SK-N-SH (cell line): ENCODE measurements at regions not wholly inside any gene's neighbourhood (a gene's known extent, or its start where the extent isn't known, plus 50 kb on each side); places are given as distances from the start of the nearest gene placed in this dataset.

ENCODE experiments used
- CHD2 ChIP-seq: fragments of 150-350 bp; IDR thresholded peaks from 2 replicates; pipeline ENCODE4 v1.6.1; 2018; ENCODE audit warnings: low read length; ENCODE audit not compliant: partially characterized antibody
- EP300 ChIP-seq, 2 experiments: IDR thresholded peaks; 2 replicates each; pipeline versions ENCODE4 v1.4.0 to v1.6.1; 2012; ENCODE audit warnings: borderline replicate concordance in 1 of 2, low read depth in 1 of 2, low read length in 1 of 2
- FOXM1 ChIP-seq: IDR thresholded peaks from 2 replicates; pipeline ENCODE4 v1.4.0; 2012; ENCODE audit warnings: low read depth, mild to moderate bottlenecking
- JUND ChIP-seq: IDR thresholded peaks from 2 replicates; pipeline ENCODE4 v1.4.0; 2012
- NRF1 ChIP-seq: IDR thresholded peaks from 2 replicates; pipeline ENCODE4 v1.6.1; 2012; ENCODE audit warnings: low read depth, mild to moderate bottlenecking, low read length
- POLR2AphosphoS5 ChIP-seq: IDR thresholded peaks from 2 replicates; pipeline ENCODE4 v1.6.1; 2012; ENCODE audit warnings: low read depth, low read length
- REST ChIP-seq: IDR thresholded peaks from 2 replicates; pipeline ENCODE4 v1.6.1; 2012; ENCODE audit warnings: mild to moderate bottlenecking, low read depth, low read length, moderate library complexity
- RXRA ChIP-seq: IDR thresholded peaks from 2 replicates; pipeline ENCODE4 v1.4.0; 2012; ENCODE audit warnings: low read depth, mild to moderate bottlenecking, borderline replicate concordance
- TAF1 ChIP-seq: IDR thresholded peaks from 2 replicates; pipeline ENCODE4 v1.6.1; 2012; ENCODE audit warnings: low read depth, mild to moderate bottlenecking, low read length, moderate library complexity, borderline replicate concordance
- TF ChIP-seq, protein P1 (sequence below): fragments of 150-350 bp; IDR thresholded peaks from 2 replicates; pipeline ENCODE4 v1.6.1; 2017; ENCODE audit warnings: antibody characterized with exemption, low read length, low read depth, borderline replicate concordance
- TF ChIP-seq, protein P2 (sequence below): IDR thresholded peaks from 2 replicates; pipeline ENCODE4 v1.4.0; 2012; ENCODE audit warnings: low read depth, borderline replicate concordance
- TF ChIP-seq, protein P3 (sequence below): fragments of 200-600 bp; sonication (generic); IDR thresholded peaks from 2 replicates; pipeline ENCODE4 v1.6.1; 2017; ENCODE audit warnings: antibody characterized with exemption, mild to moderate bottlenecking, moderate library complexity
- TF ChIP-seq, protein P4 (sequence below): IDR thresholded peaks from 2 replicates; pipeline ENCODE4; 2012

DNA sequence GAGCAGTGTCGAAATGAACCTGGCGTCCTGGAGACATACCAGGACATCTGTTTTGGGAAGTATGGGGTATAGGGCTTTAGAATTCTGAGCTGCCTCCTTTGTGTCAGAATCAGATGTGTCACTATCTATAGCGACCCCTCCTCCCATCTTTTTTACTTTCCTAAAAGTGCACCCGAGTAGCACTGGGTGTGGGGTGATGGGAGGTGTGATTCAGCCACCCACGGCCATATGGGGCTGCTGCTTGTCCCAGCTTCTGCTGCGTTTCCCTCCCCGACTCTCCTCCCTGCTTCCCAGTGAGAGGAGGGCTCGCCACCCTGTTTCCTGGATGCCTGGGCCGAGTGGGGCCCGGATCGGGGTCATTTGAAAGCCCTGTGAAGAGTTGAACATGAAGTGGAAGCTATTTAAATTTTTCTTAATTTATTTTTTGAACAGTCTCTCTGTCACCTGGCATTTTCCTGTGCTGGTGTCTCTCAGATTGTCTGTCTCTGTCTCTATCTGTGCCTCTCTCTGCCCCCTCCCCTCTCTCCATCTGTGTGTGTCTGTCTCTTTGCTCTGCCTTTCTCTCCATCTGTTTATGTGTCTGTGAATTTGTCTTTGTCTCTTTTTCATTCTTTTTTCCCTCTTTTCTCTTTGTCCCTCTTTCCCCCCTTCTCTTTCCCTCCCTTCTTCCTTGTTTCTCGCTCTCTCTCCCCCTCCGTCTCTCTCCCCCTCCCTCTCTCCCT, 638.8 kb upstream of the EEF2KMT start:
- TF ChIP-seq JUND (no peak), REST (no peak), POLR2AphosphoS5 (no peak), CHD2 (no peak), NRF1 (no peak), TAF1 (no peak), EP300 (IDR thresholded peaks at IDR 0.05; ENCODE audit: borderline replicate concordance in 1 of 2, low read depth in 1 of 2, low read length in 1 of 2) (no peak), RXRA (no peak), FOXM1 (no peak)
- TF ChIP-seq, protein P1, sequence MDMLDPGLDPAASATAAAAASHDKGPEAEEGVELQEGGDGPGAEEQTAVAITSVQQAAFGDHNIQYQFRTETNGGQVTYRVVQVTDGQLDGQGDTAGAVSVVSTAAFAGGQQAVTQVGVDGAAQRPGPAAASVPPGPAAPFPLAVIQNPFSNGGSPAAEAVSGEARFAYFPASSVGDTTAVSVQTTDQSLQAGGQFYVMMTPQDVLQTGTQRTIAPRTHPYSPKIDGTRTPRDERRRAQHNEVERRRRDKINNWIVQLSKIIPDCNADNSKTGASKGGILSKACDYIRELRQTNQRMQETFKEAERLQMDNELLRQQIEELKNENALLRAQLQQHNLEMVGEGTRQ, result no peak
- TF ChIP-seq, protein P2, sequence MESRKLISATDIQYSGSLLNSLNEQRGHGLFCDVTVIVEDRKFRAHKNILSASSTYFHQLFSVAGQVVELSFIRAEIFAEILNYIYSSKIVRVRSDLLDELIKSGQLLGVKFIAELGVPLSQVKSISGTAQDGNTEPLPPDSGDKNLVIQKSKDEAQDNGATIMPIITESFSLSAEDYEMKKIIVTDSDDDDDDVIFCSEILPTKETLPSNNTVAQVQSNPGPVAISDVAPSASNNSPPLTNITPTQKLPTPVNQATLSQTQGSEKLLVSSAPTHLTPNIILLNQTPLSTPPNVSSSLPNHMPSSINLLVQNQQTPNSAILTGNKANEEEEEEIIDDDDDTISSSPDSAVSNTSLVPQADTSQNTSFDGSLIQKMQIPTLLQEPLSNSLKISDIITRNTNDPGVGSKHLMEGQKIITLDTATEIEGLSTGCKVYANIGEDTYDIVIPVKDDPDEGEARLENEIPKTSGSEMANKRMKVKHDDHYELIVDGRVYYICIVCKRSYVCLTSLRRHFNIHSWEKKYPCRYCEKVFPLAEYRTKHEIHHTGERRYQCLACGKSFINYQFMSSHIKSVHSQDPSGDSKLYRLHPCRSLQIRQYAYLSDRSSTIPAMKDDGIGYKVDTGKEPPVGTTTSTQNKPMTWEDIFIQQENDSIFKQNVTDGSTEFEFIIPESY, result no peak
- TF ChIP-seq, protein P3, sequence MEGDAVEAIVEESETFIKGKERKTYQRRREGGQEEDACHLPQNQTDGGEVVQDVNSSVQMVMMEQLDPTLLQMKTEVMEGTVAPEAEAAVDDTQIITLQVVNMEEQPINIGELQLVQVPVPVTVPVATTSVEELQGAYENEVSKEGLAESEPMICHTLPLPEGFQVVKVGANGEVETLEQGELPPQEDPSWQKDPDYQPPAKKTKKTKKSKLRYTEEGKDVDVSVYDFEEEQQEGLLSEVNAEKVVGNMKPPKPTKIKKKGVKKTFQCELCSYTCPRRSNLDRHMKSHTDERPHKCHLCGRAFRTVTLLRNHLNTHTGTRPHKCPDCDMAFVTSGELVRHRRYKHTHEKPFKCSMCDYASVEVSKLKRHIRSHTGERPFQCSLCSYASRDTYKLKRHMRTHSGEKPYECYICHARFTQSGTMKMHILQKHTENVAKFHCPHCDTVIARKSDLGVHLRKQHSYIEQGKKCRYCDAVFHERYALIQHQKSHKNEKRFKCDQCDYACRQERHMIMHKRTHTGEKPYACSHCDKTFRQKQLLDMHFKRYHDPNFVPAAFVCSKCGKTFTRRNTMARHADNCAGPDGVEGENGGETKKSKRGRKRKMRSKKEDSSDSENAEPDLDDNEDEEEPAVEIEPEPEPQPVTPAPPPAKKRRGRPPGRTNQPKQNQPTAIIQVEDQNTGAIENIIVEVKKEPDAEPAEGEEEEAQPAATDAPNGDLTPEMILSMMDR, result no peak
- TF ChIP-seq, protein P4, sequence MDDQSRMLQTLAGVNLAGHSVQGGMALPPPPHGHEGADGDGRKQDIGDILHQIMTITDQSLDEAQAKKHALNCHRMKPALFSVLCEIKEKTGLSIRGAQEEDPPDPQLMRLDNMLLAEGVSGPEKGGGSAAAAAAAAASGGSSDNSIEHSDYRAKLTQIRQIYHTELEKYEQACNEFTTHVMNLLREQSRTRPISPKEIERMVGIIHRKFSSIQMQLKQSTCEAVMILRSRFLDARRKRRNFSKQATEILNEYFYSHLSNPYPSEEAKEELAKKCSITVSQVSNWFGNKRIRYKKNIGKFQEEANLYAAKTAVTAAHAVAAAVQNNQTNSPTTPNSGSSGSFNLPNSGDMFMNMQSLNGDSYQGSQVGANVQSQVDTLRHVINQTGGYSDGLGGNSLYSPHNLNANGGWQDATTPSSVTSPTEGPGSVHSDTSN, result no peak
